ENCODE measurements at regions not wholly inside any gene's neighbourhood (a gene's known extent, or its start where the extent isn't known, plus 50 kb on each side); places are given as distances from the start of the nearest gene placed in this dataset.

- Histone ChIP-seq H3K4me2 (ENCODE audit: low read depth, low read length) (no peak overlapping the region), H4K20me1 (ENCODE audit: insufficient read depth, low read length) (no peaks in the 10 kb centered on the region), H3K36me3 (replicated peaks in 1 of 2; ENCODE audit: control insufficient read depth in 1 of 2, insufficient read depth in 2 of 2, low read length in 2 of 2) (no peaks in the 10 kb centered on the region), H3K9me3 (ENCODE audit: low read length) (no peaks in the 10 kb centered on the region), H3K4me1 (ENCODE audit: insufficient read depth, low read length) (peaks cover 37% of the 10 kb centered on the region), H3K27ac (ENCODE audit: extremely low read length, insufficient read depth, low read length) (no peak overlapping the region), H3K79me2 (ENCODE audit: insufficient read depth, low read length) (no peaks in the 10 kb centered on the region), H3K9ac (ENCODE audit: insufficient read depth, low read depth, low read length) (no peak overlapping the region), H3K27me3 (ENCODE audit: control insufficient read depth in 1 of 2, insufficient read depth in 2 of 2, low read length in 2 of 2) (peaks cover 0 to 11% of the 10 kb centered on the region in 2 experiments; a peak in 2 of 5 replicates), H3K4me3 (replicated peaks in 1 of 3; ENCODE audit: insufficient read depth in 1 of 3, low read depth in 2 of 3, low read length in 3 of 3) (no peak overlapping the region), H2AFZ (ENCODE audit: low read length) (no peak overlapping the region)
- FAIRE-seq = no peak
- TF ChIP-seq ZNF790 (CRISPR knock-in tag; IDR thresholded peaks at IDR 0.05; ENCODE audit: borderline replicate concordance) (no peak), ELF1 (CRISPR knock-in tag; IDR thresholded peaks at IDR 0.05) (no peak), AKAP8 (CRISPR knock-in tag; IDR thresholded peaks at IDR 0.05) (no peak), RAD21 (CRISPR knock-in tag; IDR thresholded peaks at IDR 0.05) (no peak), UBTF (CRISPR knock-in tag; IDR thresholded peaks at IDR 0.05) (no peak), CENPBD1 (CRISPR knock-in tag; IDR thresholded peaks at IDR 0.05; ENCODE audit: borderline replicate concordance, low read depth) (no peak), ZNF367 (CRISPR knock-in tag; IDR thresholded peaks at IDR 0.05; ENCODE audit: borderline replicate concordance) (no peak), ZFP36L2 (CRISPR knock-in tag; IDR thresholded peaks at IDR 0.05) (no peak), ZBTB34 (CRISPR knock-in tag; IDR thresholded peaks at IDR 0.05) (no peak), TBX3 (IDR thresholded peaks at IDR 0.05; ENCODE audit: borderline replicate concordance) (no peak), ZNF335 (CRISPR knock-in tag; IDR thresholded peaks at IDR 0.05) (no peak), ELK4 (CRISPR knock-in tag; IDR thresholded peaks at IDR 0.05; ENCODE audit: borderline replicate concordance) (no peak), RELA (CRISPR knock-in tag; IDR thresholded peaks at IDR 0.05) (no peak)
- intact Hi-C loops (cut with micrococcal nuclease; ENCODE audit: unreplicated experiment) = no loop called here
- BruUV-seq (replicated peaks) = no TSS peak
- DNase-seq (ENCODE audit: low spot score) = no peak
- POLR2A ChIA-PET = no interaction called here
- in situ Hi-C loops (cut with HindIII; ENCODE audit: extremely low pct_ligation_motif_present, low pct_unique_long_range_greater_than_20kb) = no loop called here
- 31% methylated on average over 3 of the region's 3 CpGs for WGBS (ENCODE audit: low lambda C conversion rate)
- no peak for ATAC-seq
- CTCF ChIA-PET (ENCODE audit: low intra/inter-chr PET ratio, low total read pairs) = no interaction called here
Measured at GRCh38 chr18:8966821-8967220, 135.7 kb upstream of the NDUFV2 start.
